A204.1 (cell line): ENCODE measurements at regions not wholly inside any gene's neighbourhood (a gene's known extent, or its start where the extent isn't known, plus 50 kb on each side); places are given as distances from the start of the nearest gene placed in this dataset.

Experiments used
- FAIRE-seq: peaks from 2 replicates; lab custom pipeline; 2012; peaks lifted over from hg19 to GRCh38; lab: Jason Lieb, UNC

GRCh38 chr13:107743100-107743499 lies 472.2 kb downstream of the LIG4 start:
- no peak for FAIRE-seq

DNA sequence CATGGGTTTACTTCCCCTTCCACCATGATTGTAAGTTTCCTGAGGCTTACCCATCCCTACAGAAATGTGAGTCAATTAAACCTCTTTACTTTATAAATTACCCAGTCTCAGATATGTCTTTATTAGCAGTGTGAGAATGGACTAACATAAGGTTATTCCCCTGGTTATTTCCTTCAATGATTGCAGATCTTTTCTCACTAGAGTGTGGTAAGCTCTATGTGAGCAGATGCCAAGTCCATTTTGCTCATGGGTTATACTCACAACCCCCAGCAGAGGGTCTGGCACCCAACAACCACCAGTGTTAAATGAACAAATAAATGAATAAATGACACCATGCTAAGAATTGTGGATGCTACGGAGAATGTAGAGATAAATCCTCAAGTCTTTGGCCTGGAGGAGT lies 472.8 kb downstream of the LIG4 start:
- no peak for FAIRE-seq

DNA sequence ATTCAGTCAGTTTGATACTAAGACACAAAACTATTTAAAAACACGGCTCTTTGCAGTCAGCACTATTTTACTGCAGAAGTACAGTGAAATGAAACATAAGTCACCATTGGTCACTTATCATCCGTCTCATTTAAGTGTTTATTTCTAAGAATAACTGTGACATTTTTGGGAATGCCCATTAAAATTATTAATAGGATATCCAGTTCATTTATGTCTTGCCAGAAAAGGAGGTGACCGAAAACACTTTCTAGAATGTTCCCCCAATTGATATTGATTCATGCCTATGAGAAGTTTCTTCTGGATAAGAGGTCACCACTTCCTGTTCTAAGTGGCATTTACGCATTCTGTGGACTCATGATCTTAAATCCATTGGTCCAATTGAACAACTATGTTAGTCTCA lies 477.3 kb downstream of the LIG4 start:
- no peak for FAIRE-seq

GRCh38 chr13:107736731-107737130 lies 478.6 kb downstream of the LIG4 start:
- no peak for FAIRE-seq

DNA sequence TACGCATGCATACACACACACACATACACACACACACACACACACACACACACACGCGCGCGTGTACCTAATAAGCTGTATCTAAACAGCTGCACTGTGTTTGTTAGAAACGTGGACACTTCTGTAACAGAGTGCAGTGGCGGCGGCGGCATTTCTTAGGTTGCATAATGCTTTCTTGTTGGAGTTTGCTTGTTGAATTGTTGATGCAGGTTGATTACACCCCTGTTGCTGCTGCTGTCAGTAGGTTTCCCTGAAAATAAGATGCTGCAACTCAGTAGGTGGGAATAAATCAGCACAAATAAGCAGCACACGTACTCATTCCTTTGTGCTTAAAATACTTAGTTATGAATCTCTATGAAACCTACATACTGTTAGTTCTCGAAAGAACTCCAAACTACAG lies 479.2 kb downstream of the LIG4 start:
- FAIRE-seq = no peak

GRCh38 chr13:107734891-107735625 lies 480.3 kb downstream of the LIG4 start:
- FAIRE-seq = no peak

GRCh38 chr13:107733276-107733675 lies 482.1 kb downstream of the LIG4 start:
- no peak for FAIRE-seq

DNA sequence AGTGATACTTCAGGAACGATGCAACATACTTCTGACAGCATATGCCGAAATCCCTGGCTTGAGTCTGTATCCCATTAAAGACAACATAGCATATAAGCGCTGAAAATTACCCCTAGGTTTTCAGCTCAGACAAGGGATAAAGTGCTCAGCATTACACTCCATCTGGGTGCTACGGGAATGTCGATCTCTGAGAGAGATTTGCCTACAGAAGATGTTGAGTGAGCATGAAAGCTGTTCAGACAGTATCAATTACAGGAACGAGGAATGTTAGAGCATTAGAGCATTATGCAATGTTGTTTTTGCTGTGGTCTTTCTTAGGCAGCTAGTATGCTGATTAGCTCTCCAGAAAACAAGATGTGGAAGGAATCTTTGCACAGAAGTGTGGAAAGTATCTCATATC lies 484.5 kb downstream of the LIG4 start:
- no peak for FAIRE-seq

GRCh38 chr13:107721125-107721869 lies 494.0 kb downstream of the LIG4 start:
- FAIRE-seq = no peak

DNA sequence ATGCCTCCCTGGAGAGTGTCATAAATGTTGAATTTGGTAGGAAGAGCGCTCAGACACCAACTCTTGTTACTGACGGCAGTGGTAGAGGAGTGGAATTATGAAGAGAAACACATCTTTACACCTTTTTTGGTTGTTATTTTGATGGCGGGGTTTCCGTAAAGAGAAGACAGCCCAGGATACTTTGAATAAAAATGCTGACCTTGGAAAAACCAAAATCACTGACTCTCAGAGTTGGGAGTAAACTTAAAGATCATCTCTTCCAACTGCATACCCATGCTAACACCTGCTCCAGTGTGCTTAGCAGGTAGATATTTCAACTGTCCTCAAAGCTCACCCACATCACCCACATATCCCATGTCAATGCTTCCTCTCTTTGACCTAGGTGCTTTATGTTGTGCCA lies 498.6 kb downstream of the LIG4 start:
- no peak for FAIRE-seq

GRCh38 chr13:107716241-107716640 lies 499.1 kb downstream of the LIG4 start:
- no peak for FAIRE-seq

DNA sequence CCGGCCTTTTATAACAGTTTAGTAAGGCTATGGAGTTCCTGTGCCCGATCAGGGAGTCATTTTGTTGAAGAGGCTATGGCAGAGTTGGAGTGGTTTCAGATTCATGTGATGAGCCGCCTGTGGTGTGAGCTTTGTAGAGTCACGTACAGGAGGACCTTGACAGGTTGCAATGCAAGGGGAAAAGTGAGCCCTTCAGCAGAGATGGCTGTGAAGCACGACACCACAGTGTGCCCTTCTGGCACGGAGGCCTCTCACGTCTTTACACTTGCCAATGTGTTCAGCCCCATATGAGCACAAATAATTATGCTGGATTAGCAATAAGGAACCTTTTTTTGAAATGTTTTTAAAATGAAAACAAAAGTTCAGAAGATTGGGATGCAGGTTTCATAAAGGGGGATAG lies 499.8 kb downstream of the LIG4 start:
- FAIRE-seq = no peak

DNA sequence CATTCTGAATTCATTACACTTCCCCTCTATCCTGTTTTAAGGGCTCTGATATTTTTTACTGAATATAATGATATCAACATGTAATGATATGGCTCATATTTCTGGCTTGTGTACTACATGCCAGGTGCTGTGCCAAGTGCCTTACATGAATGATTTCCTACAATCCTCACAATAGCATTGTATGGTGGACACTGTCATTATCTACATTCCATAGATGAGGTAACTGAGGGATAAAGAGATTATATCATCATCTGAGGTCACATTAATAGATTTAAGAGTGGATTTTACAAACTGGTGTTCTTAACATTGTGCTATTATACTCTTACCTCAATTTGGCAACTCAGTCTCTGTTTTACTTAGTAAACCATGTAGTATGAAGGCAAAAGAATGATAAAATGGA lies 502.0 kb downstream of the LIG4 start:
- no peak for FAIRE-seq

- no peak for FAIRE-seq
Observed at GRCh38 chr13:107712145-107712860, 503.0 kb downstream of the LIG4 start.

GRCh38 chr13:107690181-107690580 lies 525.2 kb downstream of the LIG4 start:
- no peak for FAIRE-seq

DNA sequence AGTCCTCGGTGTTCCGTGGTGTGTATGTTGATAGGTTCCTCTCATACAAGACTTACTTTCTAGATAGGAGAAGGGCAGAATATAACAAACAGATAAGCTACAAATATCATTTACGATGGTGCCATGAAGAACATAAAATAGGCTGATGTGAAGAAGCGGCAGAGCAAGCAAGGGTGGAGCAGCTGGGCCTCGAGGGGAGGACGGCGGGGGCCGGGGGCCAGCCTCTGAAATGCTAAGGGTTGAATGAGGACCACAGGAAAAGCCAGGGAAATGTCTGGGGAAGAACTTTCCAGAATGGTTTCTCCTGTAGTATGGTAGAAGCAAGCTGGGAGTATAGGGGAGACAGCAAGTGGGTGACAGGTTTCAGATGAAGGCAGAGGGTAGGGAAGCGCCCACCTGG lies 529.5 kb downstream of the LIG4 start:
- no peak for FAIRE-seq

DNA sequence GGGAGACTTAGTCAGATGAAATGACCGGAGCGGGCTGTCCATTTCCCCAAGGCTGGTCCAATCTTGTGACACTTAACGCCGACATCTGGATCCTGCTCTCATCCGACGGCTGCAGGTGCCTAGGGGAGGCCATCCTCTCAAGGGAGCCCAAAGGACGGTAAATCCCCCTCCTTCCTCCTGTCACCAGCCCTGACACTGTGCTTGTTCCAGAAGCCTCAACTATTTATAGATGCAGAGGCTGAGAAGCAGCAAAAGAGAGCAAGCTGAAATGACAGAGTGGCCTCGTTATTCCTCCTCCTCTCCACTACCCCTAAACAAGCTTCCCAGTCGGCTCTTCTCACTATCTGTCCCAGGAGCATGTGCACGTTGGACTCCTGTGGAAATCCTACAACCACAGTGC lies 533.7 kb downstream of the LIG4 start:
- FAIRE-seq = no peak

GRCh38 chr13:107680115-107680514 lies 535.2 kb downstream of the LIG4 start:
- no peak for FAIRE-seq

DNA sequence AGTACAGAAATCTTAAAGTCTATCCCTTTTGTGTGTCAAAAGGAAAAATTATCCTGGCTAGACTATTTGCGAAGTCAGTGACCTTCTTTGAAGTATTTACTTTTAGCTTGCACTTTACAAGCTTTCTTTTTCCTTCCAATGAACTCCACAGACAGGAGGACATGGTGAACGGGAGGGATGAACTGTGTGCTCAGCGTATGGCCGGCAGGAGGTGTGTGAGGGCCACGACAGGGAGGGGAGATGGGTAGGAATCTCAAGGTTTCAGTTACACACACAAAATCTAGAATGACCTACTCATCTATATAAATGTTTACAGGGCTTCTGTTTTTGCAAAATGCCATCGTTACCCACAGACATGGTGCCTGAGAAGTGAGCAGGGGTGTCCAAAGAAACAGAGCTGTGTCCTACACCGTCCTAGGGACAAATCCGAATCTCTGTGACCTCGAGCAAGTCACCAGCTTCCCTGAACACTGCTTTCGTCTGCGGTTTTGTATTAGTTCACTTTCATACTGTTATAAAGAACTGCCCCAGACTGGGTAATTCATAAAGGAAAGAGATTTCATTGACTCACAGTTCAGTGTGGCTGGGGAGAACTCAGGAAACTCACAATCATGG lies 537.2 kb downstream of the LIG4 start:
- FAIRE-seq = no peak

- no peak for FAIRE-seq
Observed at GRCh38 chr13:107675847-107676550, 539.3 kb downstream of the LIG4 start.

- no peak for FAIRE-seq
Observed at GRCh38 chr13:107669391-107669993, 545.8 kb downstream of the LIG4 start.

DNA sequence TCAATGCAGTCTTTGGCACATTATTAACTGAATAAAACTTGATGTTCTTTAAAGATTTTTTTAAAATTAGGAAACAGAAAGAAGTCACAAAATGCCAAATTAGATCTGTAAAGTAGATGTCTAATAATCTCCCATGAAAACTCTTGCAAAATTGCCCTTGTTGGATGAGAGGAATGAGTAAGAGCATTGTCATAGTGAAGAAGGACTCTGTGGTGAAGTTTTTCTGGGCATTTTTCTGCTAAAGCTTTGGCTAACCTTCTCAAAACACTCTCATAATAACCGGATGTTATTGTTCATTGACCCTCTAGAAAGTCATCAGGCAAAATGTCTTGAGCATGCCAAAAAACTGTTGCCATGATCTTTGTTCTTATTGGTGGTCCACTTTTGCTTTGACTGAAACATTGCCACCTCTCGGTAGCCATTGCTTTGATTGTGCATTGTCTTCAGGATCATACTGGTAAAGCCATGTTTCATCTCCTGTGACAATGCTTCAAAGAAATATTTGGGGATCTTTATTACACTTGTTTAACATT lies 549.3 kb downstream of the LIG4 start:
- no peak for FAIRE-seq
